RPMI7951 (cell line): ENCODE measurements at regions not wholly inside any gene's neighbourhood (a gene's known extent, or its start where the extent isn't known, plus 50 kb on each side); places are given as distances from the start of the nearest gene placed in this dataset.
A peak's percentile ranks its signal among the peaks of the same experiment; 100 is the strongest.
"Not testable (repeated sequence)": the region's sequence is repeated elsewhere in the genome, so short reads cannot be mapped to it uniquely, and the experiment has no call there.

ENCODE experiments used
- DNase-seq: peaks from one replicate; pipeline ENCODE4 v3.0.0-alpha.2; 2012; ENCODE audit warnings: low read depth

GRCh38 chr7:76926416-76926815, 105.7 kb downstream of the SPDYE17 start:
- not testable (repeated sequence) for DNase-seq

GRCh38 chr7:76924756-76925155, 107.4 kb downstream of the SPDYE17 start:
- peak; percentile 23 for DNase-seq

- DNase-seq = not testable (repeated sequence)
These were observed 113.5 kb downstream of the SPDYE17 start for GRCh38 chr7:76918619-76919018.

GRCh38 chr7:76914361-76914760, 117.8 kb downstream of the SPDYE17 start:
- DNase-seq = not testable (repeated sequence)

- DNase-seq = peak; percentile 19
These were observed 119.9 kb downstream of the SPDYE17 start for GRCh38 chr7:76912011-76912814.

- not testable (repeated sequence) for DNase-seq
These were observed 127.5 kb downstream of the SPDYE17 start for GRCh38 chr7:76904688-76905087.

- DNase-seq = not testable (repeated sequence)
These were observed 130.0 kb downstream of the SPDYE17 start for GRCh38 chr7:76901944-76902710.

GRCh38 chr7:76898807-76899206, 133.4 kb downstream of the SPDYE17 start:
- not testable (repeated sequence) for DNase-seq

GRCh38 chr7:76897007-76897406, 135.2 kb downstream of the SPDYE17 start:
- DNase-seq = not testable (repeated sequence)

GRCh38 chr7:76895696-76896095, 136.5 kb downstream of the SPDYE17 start:
- not testable (repeated sequence) for DNase-seq

GRCh38 chr7:76891771-76892170, 140.4 kb downstream of the SPDYE17 start:
- peak; percentile 9 for DNase-seq

- not testable (repeated sequence) for DNase-seq
These were observed 152.3 kb downstream of the SPDYE17 start for GRCh38 chr7:76879733-76880288.

- DNase-seq = not testable (repeated sequence)
These were observed 156.4 kb downstream of the SPDYE17 start for GRCh38 chr7:76875760-76876159.

GRCh38 chr7:76870504-76870808, 161.7 kb downstream of the SPDYE17 start:
- not testable (repeated sequence) for DNase-seq

GRCh38 chr7:76867364-76867889, 164.7 kb downstream of the SPDYE17 start:
- DNase-seq = peak; percentile 9

- DNase-seq = not testable (repeated sequence)
These were observed 168.9 kb downstream of the SPDYE17 start for GRCh38 chr7:76863150-76863773.

- DNase-seq = not testable (repeated sequence)
These were observed 169.9 kb downstream of the SPDYE17 start for GRCh38 chr7:76862241-76862640.

GRCh38 chr7:76859933-76860332, 172.2 kb downstream of the SPDYE17 start:
- not testable (repeated sequence) for DNase-seq

- DNase-seq = not testable (repeated sequence)
These were observed 177.5 kb downstream of the SPDYE17 start for GRCh38 chr7:76854631-76855030.

GRCh38 chr7:76852787-76853584, 179.2 kb downstream of the SPDYE17 start:
- DNase-seq = not testable (repeated sequence)

- DNase-seq = not testable (repeated sequence)
These were observed 179.8 kb downstream of the SPDYE17 start for GRCh38 chr7:76852362-76852761.
